ENCODE measurements at regions not wholly inside any gene's neighbourhood (a gene's known extent, or its start where the extent isn't known, plus 50 kb on each side); places are given as distances from the start of the nearest gene placed in this dataset.

DNA sequence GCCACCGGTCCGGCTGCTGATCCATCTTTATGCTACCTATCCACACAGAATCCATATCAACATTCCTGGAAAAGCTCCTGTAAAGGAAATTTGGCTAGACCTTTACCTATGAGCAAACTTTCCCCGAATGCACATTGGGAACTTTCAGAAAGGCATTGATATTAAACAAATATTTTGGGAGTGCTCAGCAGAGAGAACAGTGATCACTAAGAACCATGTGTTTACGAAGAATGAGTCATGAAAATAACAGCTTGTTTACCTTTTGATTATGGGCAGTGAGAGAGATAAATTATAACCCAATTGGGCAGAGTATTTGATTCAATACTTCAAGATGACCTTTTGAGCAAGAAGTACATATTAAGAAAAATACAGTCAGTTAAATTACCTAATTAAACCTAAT, 189.7 kb upstream of the CDH2 start:
- no peaks in the 10 kb centered on the region for H3K4me1 Mint-ChIP-seq
- no peaks in the 10 kb centered on the region for H3K9me3 Mint-ChIP-seq
- TF ChIP-seq, protein P1, sequence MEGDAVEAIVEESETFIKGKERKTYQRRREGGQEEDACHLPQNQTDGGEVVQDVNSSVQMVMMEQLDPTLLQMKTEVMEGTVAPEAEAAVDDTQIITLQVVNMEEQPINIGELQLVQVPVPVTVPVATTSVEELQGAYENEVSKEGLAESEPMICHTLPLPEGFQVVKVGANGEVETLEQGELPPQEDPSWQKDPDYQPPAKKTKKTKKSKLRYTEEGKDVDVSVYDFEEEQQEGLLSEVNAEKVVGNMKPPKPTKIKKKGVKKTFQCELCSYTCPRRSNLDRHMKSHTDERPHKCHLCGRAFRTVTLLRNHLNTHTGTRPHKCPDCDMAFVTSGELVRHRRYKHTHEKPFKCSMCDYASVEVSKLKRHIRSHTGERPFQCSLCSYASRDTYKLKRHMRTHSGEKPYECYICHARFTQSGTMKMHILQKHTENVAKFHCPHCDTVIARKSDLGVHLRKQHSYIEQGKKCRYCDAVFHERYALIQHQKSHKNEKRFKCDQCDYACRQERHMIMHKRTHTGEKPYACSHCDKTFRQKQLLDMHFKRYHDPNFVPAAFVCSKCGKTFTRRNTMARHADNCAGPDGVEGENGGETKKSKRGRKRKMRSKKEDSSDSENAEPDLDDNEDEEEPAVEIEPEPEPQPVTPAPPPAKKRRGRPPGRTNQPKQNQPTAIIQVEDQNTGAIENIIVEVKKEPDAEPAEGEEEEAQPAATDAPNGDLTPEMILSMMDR (conservative IDR thresholded peaks at IDR 0.05): no peak
- Histone ChIP-seq H3K14ac (ENCODE audit: insufficient read depth, low read length) (no peak overlapping the region), H3K23ac (ENCODE audit: insufficient read length, low read depth, low read length) (no peak overlapping the region), H2BK120ac (ENCODE audit: low read depth, low read length, poor library complexity, severe bottlenecking) (no peak overlapping the region), H4K8ac (replicated peaks; ENCODE audit: insufficient read length, low read depth, low read length) (no peak overlapping the region), H3K9me3 (ENCODE audit: control insufficient read depth, low read depth, low read length) (no peaks in the 10 kb centered on the region), H3K56ac (ENCODE audit: insufficient read length, low read depth, low read length) (no peak overlapping the region), H3K79me2 (ENCODE audit: insufficient read depth, low read length) (no peaks in the 10 kb centered on the region), H3K23me2 (ENCODE audit: insufficient read length, low read depth, low read length, poor library complexity, severe bottlenecking) (no peaks in the 10 kb centered on the region), H3K4me2 (ENCODE audit: insufficient read depth, insufficient read length, low read length) (no peak overlapping the region), H2AK5ac (ENCODE audit: insufficient read length, low read length) (no peak overlapping the region), H4K91ac (ENCODE audit: insufficient read length, low read depth, low read length) (no peak overlapping the region), H2BK20ac (ENCODE audit: low read depth, low read length, poor library complexity, severe bottlenecking) (no peak overlapping the region), H3T11ph (ENCODE audit: low read length) (no peak overlapping the region), H2BK12ac (ENCODE audit: insufficient read length, low read depth, low read length) (no peak overlapping the region), H3K27ac (ENCODE audit: insufficient read length, low read depth, low read length) (no peak overlapping the region), H3K79me1 (ENCODE audit: insufficient read depth, low read depth, low read length, poor library complexity, severe bottlenecking) (no peaks in the 10 kb centered on the region), H4K5ac (ENCODE audit: insufficient read length, low read depth, low read length) (no peak overlapping the region), H3K18ac (ENCODE audit: insufficient read length, low read depth, low read length) (no peak overlapping the region), H2BK5ac (ENCODE audit: insufficient read length, low read length) (no peak overlapping the region), H2AFZ (ENCODE audit: low read length) (no peak overlapping the region), H4K20me1 (ENCODE audit: control insufficient read depth, insufficient read depth, insufficient read length) (no peaks in the 10 kb centered on the region), H3K27me3 (ENCODE audit: insufficient read depth, low read length) (no peaks in the 10 kb centered on the region), H3K4me1 (ENCODE audit: insufficient read depth, low read length) (no peaks in the 10 kb centered on the region), H3K9ac (ENCODE audit: extremely low read depth, insufficient read length, low read length) (no peak overlapping the region), H3K4ac (ENCODE audit: low read depth, low read length) (no peak overlapping the region), H2BK15ac (ENCODE audit: low read depth, low read length) (no peak overlapping the region)
- no peaks in the 10 kb centered on the region for H3K27me3 Mint-ChIP-seq (ENCODE audit: low read depth)
- no CpG with 5 or more reads among the region's 4 CpGs for WGBS (ENCODE audit: extremely low coverage, insufficient read length, low lambda C conversion rate)
- H3K36me3 Mint-ChIP-seq (ENCODE audit: insufficient read depth in 1 of 3, low read depth in 3 of 3): no peaks in the 10 kb centered on the region
- no peak for DNase-seq
- no peak overlapping the region for H3K4me3 Mint-ChIP-seq
- H3K27ac Mint-ChIP-seq: no peak overlapping the region
